Spinal cord (tissue), 9 donors: ENCODE measurements at regions not wholly inside any gene's neighbourhood (a gene's known extent, or its start where the extent isn't known, plus 50 kb on each side); places are given as distances from the start of the nearest gene placed in this dataset.

Experiments used
- DNase-seq, 6 donors: peaks; one replicate each; pipeline versions ENCODE4 v3.0.0 to v3.0.0-alpha.2; 2013 to 2015; ENCODE audit warnings: low spot score in 6 of 6, low read depth in 4 of 6
- H3K27ac ChIP-seq: one replicate; pipeline ENCODE4 v1.5.1; 2013; ENCODE audit warnings: low read depth, low read length, control low read depth
- H3K27me3 ChIP-seq: one replicate; pipeline ENCODE4 v1.6.1; 2013; ENCODE audit warnings: low read length; ENCODE audit not compliant: control insufficient read depth, insufficient read depth
- H3K36me3 ChIP-seq: one replicate; pipeline ENCODE4 v1.6.1; 2013; ENCODE audit warnings: low read length; ENCODE audit not compliant: control insufficient read depth, insufficient read depth
- H3K4me1 ChIP-seq: one replicate; pipeline ENCODE4 v1.6.1; 2013; ENCODE audit warnings: low read length; ENCODE audit not compliant: control insufficient read depth, insufficient read depth
- H3K4me3 ChIP-seq: one replicate; pipeline ENCODE4 v1.5.1; 2013; ENCODE audit warnings: low read depth, low read length, control low read depth
- H3K9me3 ChIP-seq: one replicate; pipeline ENCODE4 v1.6.1; 2013; ENCODE audit warnings: low read length; ENCODE audit not compliant: control insufficient read depth, insufficient read depth
- WGBS: methylation state at CpG from one replicate; pipeline ENCODE4 v1.1.5; 2013; ENCODE audit warnings: missing lambda C conversion rate; ENCODE audit not compliant: insufficient coverage; 5-methylcytosine and 5-hydroxymethylcytosine counted together
- donor health status: healthy.

DNA sequence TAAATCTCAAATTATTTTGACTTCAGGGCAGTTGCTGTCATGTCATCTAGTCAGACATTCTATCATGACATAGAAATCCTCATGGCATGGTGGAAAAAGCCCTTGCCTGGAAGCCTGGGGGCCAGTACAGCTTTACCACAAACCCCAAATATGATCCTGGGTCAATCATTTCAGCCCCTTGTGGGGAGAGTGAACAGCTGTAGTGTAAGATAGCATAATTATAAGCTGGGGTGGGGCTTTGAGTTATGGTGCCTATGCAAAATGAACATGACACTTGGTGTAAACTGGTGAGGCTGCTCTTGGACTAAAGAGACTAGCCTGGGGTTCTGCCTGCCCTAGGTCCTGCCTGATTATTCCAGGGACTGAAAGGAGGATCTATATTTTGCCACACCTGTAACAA lies 207.7 kb upstream of the DDHD1 start:
- peaks cover 2% of the 10 kb centered on the region for H3K9me3 ChIP-seq
- no peak overlapping the region for H3K4me3 ChIP-seq
- DNase-seq = no peak
- no peak overlapping the region for H3K27ac ChIP-seq
- no peaks in the 10 kb centered on the region for H3K27me3 ChIP-seq
- peaks cover 1% of the 10 kb centered on the region for H3K4me1 ChIP-seq
- no peaks in the 10 kb centered on the region for H3K36me3 ChIP-seq

DNA sequence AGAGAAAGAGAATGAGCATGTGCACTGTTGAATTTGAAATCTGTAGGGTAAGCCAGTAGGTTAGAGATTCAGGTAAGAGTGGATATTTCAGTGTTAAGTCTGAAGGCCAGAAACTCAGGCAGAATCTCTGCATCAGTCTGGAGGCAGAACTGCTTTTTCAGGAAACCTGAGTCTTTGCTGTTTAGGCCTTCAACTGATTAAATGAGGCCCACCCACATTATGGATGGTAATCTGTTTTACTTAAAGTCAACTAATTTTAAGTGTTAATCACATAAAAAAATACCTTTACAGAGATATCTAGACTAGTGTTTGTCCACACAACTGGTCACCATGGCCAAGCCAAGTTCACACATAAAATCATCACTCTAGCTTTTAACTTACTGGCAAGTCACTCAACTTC lies 205.0 kb upstream of the DDHD1 start:
- peaks cover 2% of the 10 kb centered on the region for H3K9me3 ChIP-seq
- H3K27ac ChIP-seq = no peak overlapping the region
- H3K36me3 ChIP-seq = no peaks in the 10 kb centered on the region
- DNase-seq = no peak
- H3K4me1 ChIP-seq = peaks cover 5% of the 10 kb centered on the region
- no peak overlapping the region for H3K4me3 ChIP-seq
- H3K27me3 ChIP-seq = no peaks in the 10 kb centered on the region

GRCh38 chr14:53356361-53357150 lies 203.4 kb upstream of the DDHD1 start:
- Histone ChIP-seq H3K27ac (no peak overlapping the region), H3K4me1 (peaks cover 5% of the 10 kb centered on the region), H3K36me3 (no peaks in the 10 kb centered on the region), H3K4me3 (no peak overlapping the region), H3K27me3 (no peaks in the 10 kb centered on the region), H3K9me3 (peaks cover 2% of the 10 kb centered on the region)
- DNase-seq = peak in 1 of 6 donors; percentile 2
- WGBS = 13% methylated on average over 2 of the region's 4 CpGs

DNA sequence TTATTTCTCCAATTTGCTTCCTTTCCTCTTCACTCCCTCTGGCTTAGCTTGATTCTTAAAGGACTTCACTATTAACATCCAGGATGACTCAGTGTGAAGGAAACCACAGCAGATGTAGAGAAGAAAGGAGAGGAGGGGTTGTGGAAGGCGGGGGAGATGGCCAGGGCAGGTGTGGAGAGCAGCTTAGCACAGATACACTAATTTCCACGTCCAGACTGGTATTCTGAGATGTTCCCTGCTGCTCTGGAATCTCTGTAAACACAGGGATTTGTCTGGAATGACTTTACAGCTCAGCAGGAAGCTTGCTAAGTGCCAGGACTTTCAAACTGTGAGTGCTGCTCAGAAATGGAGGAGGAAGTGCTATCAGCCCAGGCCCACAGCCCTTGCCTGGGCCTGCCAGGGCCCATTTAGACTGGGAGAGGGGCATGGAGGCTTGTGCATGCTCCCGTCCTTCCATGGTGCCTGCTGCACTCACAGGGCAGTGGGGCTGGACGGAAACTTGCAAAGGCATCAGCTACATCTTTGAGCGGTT lies 202.5 kb upstream of the DDHD1 start:
- H3K27ac ChIP-seq = peak overlapping the region; percentile 63
- whole genome bisulfite sequencing = 61% methylated on average over 4 of the region's 5 CpGs
- H3K27me3 ChIP-seq = no peaks in the 10 kb centered on the region
- H3K4me1 ChIP-seq = peaks cover 5% of the 10 kb centered on the region
- H3K36me3 ChIP-seq = no peaks in the 10 kb centered on the region
- no peak overlapping the region for H3K4me3 ChIP-seq
- no peaks in the 10 kb centered on the region for H3K9me3 ChIP-seq
- peak in 5 of 6 donors; percentile 10 to 86 (median 22) for DNase-seq

DNA sequence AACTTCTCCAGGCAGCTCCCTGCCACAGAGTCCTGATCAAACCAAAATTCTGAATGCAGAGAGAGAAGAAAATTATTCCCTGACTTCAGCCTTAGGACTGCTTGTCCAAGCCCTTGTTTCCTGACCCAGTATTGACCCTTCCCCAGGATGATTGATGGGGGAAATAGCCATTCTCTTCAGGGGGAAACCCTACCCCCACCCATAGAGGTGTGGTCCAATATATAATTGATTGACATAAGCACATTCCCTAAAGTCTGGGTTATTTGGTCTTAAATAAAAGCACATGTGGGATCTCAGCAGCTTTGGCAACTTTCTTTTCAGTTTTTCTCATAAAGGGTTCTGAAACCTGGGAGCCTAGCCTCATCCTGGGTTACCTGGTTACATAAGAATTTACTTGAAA lies 201.2 kb upstream of the DDHD1 start:
- Histone ChIP-seq H3K27me3 (no peaks in the 10 kb centered on the region), H3K27ac (no peak overlapping the region), H3K9me3 (no peaks in the 10 kb centered on the region), H3K4me3 (no peak overlapping the region), H3K36me3 (no peaks in the 10 kb centered on the region), H3K4me1 (peaks cover 5% of the 10 kb centered on the region)
- DNase-seq = no peak

DNA sequence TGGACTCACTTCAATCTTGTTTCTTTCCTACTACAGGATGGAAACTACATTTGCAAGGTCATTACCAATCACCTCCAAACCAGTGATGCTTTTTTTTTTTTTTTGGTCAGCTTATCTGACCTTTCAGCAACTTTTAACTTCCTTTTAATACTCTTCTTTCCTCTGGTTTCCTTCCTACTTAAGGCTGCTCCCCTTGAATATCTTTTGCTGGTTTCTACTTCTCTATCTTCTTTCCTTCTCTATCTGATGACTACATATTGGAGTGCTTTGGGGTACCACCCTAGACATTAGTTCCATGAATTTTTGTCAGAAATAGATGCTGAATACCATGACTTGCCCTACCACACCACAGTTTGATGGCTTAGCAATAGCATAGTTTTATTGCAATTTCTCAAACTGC lies 197.7 kb upstream of the DDHD1 start:
- no peak for DNase-seq
- H3K27me3 ChIP-seq = no peaks in the 10 kb centered on the region
- no peak overlapping the region for H3K4me3 ChIP-seq
- H3K9me3 ChIP-seq = no peaks in the 10 kb centered on the region
- no peak overlapping the region for H3K27ac ChIP-seq
- peaks cover 4% of the 10 kb centered on the region for H3K4me1 ChIP-seq
- H3K36me3 ChIP-seq = no peaks in the 10 kb centered on the region

GRCh38 chr14:53350429-53350828 lies 197.3 kb upstream of the DDHD1 start:
- Histone ChIP-seq H3K36me3 (no peaks in the 10 kb centered on the region), H3K27me3 (no peaks in the 10 kb centered on the region), H3K9me3 (no peaks in the 10 kb centered on the region), H3K4me3 (no peak overlapping the region), H3K27ac (no peak overlapping the region), H3K4me1 (no peaks in the 10 kb centered on the region)
- no peak for DNase-seq
- WGBS = no CpG with 5 or more reads among the region's 2 CpGs

- no peaks in the 10 kb centered on the region for H3K27me3 ChIP-seq
- H3K4me3 ChIP-seq = no peak overlapping the region
- H3K27ac ChIP-seq = no peak overlapping the region
- no peaks in the 10 kb centered on the region for H3K9me3 ChIP-seq
- H3K4me1 ChIP-seq = no peaks in the 10 kb centered on the region
- WGBS = 100% methylated on average over 1 of the region's 3 CpGs
- no peaks in the 10 kb centered on the region for H3K36me3 ChIP-seq
- DNase-seq = no peak
These were observed 193.9 kb upstream of the DDHD1 start for GRCh38 chr14:53346988-53347387.

DNA sequence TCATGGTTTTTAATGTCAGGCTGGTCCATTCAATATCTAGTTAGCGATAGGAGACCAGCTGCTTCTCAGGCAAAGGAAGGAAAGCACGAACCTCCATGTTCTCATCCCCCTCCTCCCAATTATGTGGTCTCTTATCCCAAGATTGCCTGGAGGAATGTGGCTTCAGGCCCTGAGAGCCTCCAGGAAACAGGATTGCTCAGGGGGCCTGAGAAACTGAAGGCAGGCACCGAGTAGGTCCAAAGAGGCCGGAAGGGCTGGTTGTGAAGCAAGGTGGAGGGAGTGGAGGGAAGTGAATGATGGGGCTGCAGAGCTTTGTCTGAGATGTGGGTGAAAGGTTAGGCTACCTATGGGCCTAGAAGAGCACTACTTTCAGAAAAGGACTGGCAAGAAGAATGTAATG lies 188.2 kb upstream of the DDHD1 start:
- H3K27me3 ChIP-seq = no peaks in the 10 kb centered on the region
- no peak overlapping the region for H3K27ac ChIP-seq
- no peaks in the 10 kb centered on the region for H3K36me3 ChIP-seq
- 84% methylated on average over 3 of the region's 4 CpGs for WGBS
- H3K4me1 ChIP-seq = no peaks in the 10 kb centered on the region
- no peaks in the 10 kb centered on the region for H3K9me3 ChIP-seq
- H3K4me3 ChIP-seq = no peak overlapping the region
- no peak for DNase-seq

DNA sequence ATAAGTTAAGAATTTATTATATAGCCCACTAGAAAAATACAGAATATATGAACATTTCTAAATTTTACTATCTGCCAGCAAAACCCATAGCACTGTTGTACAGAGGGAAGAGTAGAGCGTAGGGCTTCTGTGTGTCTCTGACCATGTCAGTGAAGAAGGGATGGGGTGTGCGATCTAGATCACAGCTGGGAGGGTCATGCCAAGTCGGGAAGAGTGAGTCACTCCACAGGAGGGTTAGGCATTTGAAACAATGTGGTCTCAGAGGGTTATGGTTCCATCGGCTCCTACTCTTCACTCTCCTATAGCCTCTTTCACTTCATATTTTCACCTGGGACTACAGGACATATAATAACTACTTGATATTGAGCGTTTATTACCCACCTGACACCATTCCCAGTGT lies 185.1 kb upstream of the DDHD1 start:
- no peaks in the 10 kb centered on the region for H3K9me3 ChIP-seq
- H3K4me1 ChIP-seq = no peaks in the 10 kb centered on the region
- no peak overlapping the region for H3K27ac ChIP-seq
- 71% methylated on average over 1 of the region's 5 CpGs for WGBS
- no peaks in the 10 kb centered on the region for H3K27me3 ChIP-seq
- no peaks in the 10 kb centered on the region for H3K36me3 ChIP-seq
- no peak overlapping the region for H3K4me3 ChIP-seq
- no peak for DNase-seq
